Smooth muscle cell (in vitro differentiated cells): ENCODE measurements at regions not wholly inside any gene's neighbourhood (a gene's known extent, or its start where the extent isn't known, plus 50 kb on each side); places are given as distances from the start of the nearest gene placed in this dataset.

Experiments used
- DNase-seq: peaks from one replicate; lab custom pipeline; 2025; ENCODE audit not compliant: unreplicated experiment; lab: John Stamatoyannopoulos, UW
- H2AFZ ChIP-seq: fragments of 200-600 bp; sonication (generic); 2 replicates; pipeline ENCODE4 v1.6.0; 2016; ENCODE audit warnings: antibody characterized with exemption, low read depth, mild to moderate bottlenecking
- H3F3A ChIP-seq: fragments of 200-600 bp; sonication (generic); 2 replicates; pipeline ENCODE4 v1.6.0; 2017; ENCODE audit warnings: antibody characterized with exemption, low read depth
- H3K27ac ChIP-seq: fragments of 200-600 bp; sonication (generic); 2 replicates; pipeline ENCODE4 v1.5.1; 2016; ENCODE audit warnings: low read depth, mild to moderate bottlenecking
- H3K27me3 ChIP-seq: fragments of 200-600 bp; sonication (generic); 2 replicates; pipeline ENCODE4 v1.6.1; 2016; ENCODE audit warnings: low read depth, mild to moderate bottlenecking
- H3K36me3 ChIP-seq: fragments of 200-600 bp; sonication (generic); 2 replicates; pipeline ENCODE4 v1.5.1; 2016; ENCODE audit warnings: low read depth
- H3K4me1 ChIP-seq: fragments of 200-600 bp; sonication (generic); 2 replicates; pipeline ENCODE4 v1.5.1; 2016; ENCODE audit warnings: low read depth
- H3K4me2 ChIP-seq: fragments of 200-600 bp; sonication (generic); 2 replicates; pipeline ENCODE4 v1.6.0; 2016; ENCODE audit warnings: mild to moderate bottlenecking
- H3K4me3 ChIP-seq: fragments of 200-600 bp; sonication (generic); 2 replicates; pipeline ENCODE4 v1.5.1; 2016; ENCODE audit warnings: mild to moderate bottlenecking
- H3K79me2 ChIP-seq: fragments of 200-600 bp; sonication (generic); 2 replicates; pipeline ENCODE4 v1.6.0; 2016; ENCODE audit warnings: low read depth, mild to moderate bottlenecking
- H3K9ac ChIP-seq: fragments of 200-600 bp; sonication (generic); 2 replicates; pipeline ENCODE4 v1.6.0; 2016; ENCODE audit warnings: low read depth
- H3K9me3 ChIP-seq: fragments of 200-600 bp; sonication (generic); replicated peaks from 2 replicates; pipeline ENCODE4 v1.5.1; 2016; ENCODE audit warnings: low read depth
- H4K20me1 ChIP-seq: fragments of 200-600 bp; sonication (generic); 2 replicates; pipeline ENCODE4 v1.6.0; 2016; ENCODE audit warnings: low read depth
- CTCF ChIP-seq: fragments of 200-600 bp; sonication (generic); IDR thresholded peaks from 2 replicates; pipeline ENCODE4 v1.5.1; 2017; ENCODE audit warnings: borderline replicate concordance, mild to moderate bottlenecking, antibody characterized with exemption; ENCODE audit not compliant: insufficient read depth, poor library complexity, severe bottlenecking
- WGBS: methylation state at CpG from one replicate; pipeline ENCODE4 v1.1.7; 2016; ENCODE audit warnings: low lambda C conversion rate; 5-methylcytosine and 5-hydroxymethylcytosine counted together

- no peaks in the 10 kb centered on the region for H3K27me3 ChIP-seq
- no peak overlapping the region for H3K27ac ChIP-seq
- H4K20me1 ChIP-seq: no peaks in the 10 kb centered on the region
- H3K79me2 ChIP-seq: no peaks in the 10 kb centered on the region
- no peak overlapping the region for H3K4me3 ChIP-seq
- H3K36me3 ChIP-seq: no peaks in the 10 kb centered on the region
- no peak overlapping the region for H2AFZ ChIP-seq
- H3K4me2 ChIP-seq: no peak overlapping the region
- H3F3A ChIP-seq: no peaks in the 10 kb centered on the region
- peaks cover 12% of the 10 kb centered on the region for H3K4me1 ChIP-seq
- no peak overlapping the region for H3K9ac ChIP-seq
- H3K9me3 ChIP-seq: no peaks in the 10 kb centered on the region
- TF ChIP-seq CTCF: no peak
- WGBS: 96% methylated on average over 6 of the region's 6 CpGs
- no peak for DNase-seq
Observed at GRCh38 chr5:124524552-124525232, 221.7 kb downstream of the ZNF608 start.

- H3F3A ChIP-seq: peaks cover 1% of the 10 kb centered on the region
- no peaks in the 10 kb centered on the region for H3K9me3 ChIP-seq
- no peak for TF ChIP-seq CTCF
- no peaks in the 10 kb centered on the region for H3K36me3 ChIP-seq
- H3K4me3 ChIP-seq: no peak overlapping the region
- H4K20me1 ChIP-seq: no peaks in the 10 kb centered on the region
- peaks cover 14% of the 10 kb centered on the region for H3K4me1 ChIP-seq
- H3K9ac ChIP-seq: no peak overlapping the region
- H3K4me2 ChIP-seq: no peak overlapping the region
- no peak overlapping the region for H3K27ac ChIP-seq
- DNase-seq: no peak
- no peaks in the 10 kb centered on the region for H3K79me2 ChIP-seq
- no peak overlapping the region for H2AFZ ChIP-seq
- 94% methylated on average over 5 of the region's 5 CpGs for WGBS
- no peaks in the 10 kb centered on the region for H3K27me3 ChIP-seq
Observed at GRCh38 chr5:124523897-124524296, 222.5 kb downstream of the ZNF608 start.

GRCh38 chr5:124522992-124523391 is 223.4 kb downstream of the ZNF608 start:
- Histone ChIP-seq H3K27ac (no peak overlapping the region), H3K4me3 (no peak overlapping the region), H3K4me1 (peaks cover 14% of the 10 kb centered on the region), H3F3A (peaks cover 6% of the 10 kb centered on the region), H3K9me3 (no peaks in the 10 kb centered on the region), H3K79me2 (no peaks in the 10 kb centered on the region), H2AFZ (no peak overlapping the region), H4K20me1 (no peaks in the 10 kb centered on the region), H3K27me3 (no peaks in the 10 kb centered on the region), H3K36me3 (no peaks in the 10 kb centered on the region), H3K4me2 (no peak overlapping the region), H3K9ac (no peak overlapping the region)
- no peak for TF ChIP-seq CTCF
- DNase-seq: no peak
- WGBS: 61% methylated on average over 1 of the region's 1 CpG
